GM19468 (cell line): ENCODE measurements at regions not wholly inside any gene's neighbourhood (a gene's known extent, or its start where the extent isn't known, plus 50 kb on each side); places are given as distances from the start of the nearest gene placed in this dataset.
"Not testable (repeated sequence)": the region's sequence is repeated elsewhere in the genome, so short reads cannot be mapped to it uniquely, and the experiment has no call there.

ENCODE experiments used
- ATAC-seq: cut with Tn5 transposase; IDR thresholded peaks from one replicate; pipeline ENCODE4 v1.9.1; 2021; ENCODE audit warnings: mild to moderate bottlenecking, moderate library complexity, moderate number of reproducible peaks; ENCODE audit not compliant: unreplicated experiment; ENCODE audit errors: extremely low read depth

DNA sequence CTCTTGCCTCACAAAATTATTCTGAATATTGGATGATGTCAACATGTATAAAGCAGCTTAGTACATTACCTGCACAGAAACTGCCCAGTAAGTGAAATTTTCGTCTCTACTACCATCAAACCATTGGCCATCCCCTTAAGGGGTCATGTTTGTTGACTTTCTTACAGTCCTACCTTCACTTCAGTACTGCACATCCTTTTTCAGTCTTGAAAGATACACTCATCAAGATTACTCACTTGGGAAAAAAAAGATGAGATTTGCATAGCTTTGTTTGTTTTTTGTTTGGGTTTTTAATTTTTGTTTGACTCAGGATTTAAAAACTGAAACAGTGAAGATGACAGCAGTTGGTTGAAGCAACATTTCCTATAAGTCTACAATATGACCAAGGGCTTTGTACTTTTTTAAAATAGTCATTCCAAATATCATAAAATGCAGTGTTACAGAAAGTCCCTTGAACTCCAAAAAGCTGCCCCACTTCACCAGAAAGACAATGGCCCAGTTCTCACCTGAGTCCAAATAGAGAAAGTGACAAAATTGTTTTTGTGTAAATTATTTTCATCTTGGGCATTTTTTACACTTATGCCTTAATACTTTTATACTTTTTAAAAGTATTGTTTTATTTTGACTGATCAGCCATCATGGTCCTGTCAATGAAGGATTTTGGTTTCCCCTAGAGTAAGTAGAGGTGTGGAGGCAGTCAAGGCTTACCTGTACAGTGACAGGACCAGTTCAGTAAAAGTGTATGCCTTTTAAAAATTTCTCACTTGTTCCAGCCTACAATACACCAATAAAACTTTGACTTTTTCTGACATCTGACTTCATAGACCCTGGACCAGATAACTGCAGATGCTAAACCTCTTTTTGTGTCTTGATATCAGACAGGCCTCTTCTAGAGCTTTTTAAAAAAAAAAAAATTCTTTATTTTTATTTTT, 59.7 kb upstream of the EDA2R start:
- no peak for ATAC-seq

DNA sequence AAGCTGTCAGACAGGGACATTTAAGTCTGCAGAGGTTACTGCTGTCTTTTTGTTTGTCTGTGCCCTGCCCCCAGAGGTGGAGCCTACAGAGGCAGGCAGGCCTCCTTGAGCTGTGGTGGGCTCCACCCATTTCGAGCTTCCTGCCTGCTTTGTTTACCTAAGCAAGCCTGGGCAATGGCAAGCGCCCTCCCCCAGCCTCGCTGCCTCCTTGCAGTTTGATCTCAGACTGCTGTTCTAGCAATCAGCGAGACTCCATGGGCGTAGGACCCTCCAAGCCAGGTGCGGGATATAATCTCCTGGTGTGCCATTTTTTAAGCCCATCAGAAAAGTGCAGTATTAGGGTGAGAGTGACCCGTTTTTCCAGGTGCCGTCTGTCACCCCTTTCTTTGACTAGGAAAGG, 53.6 kb upstream of the EDA2R start:
- ATAC-seq, result not testable (repeated sequence)
